COLO668 (cell line): ENCODE measurements at regions not wholly inside any gene's neighbourhood (a gene's known extent, or its start where the extent isn't known, plus 50 kb on each side); places are given as distances from the start of the nearest gene placed in this dataset.
"Not testable (repeated sequence)": the region's sequence is repeated elsewhere in the genome, so short reads cannot be mapped to it uniquely, and the experiment has no call there.

Experiments
- DNase-seq: peaks from one replicate; lab custom pipeline; 2025; ENCODE audit not compliant: unreplicated experiment; lab: John Stamatoyannopoulos, UW

GRCh38 chr6:119442776-119443184 is 93.2 kb upstream of the MAN1A1 start:
- DNase-seq: peak; percentile 40

GRCh38 chr6:119440953-119441352 is 91.4 kb upstream of the MAN1A1 start:
- DNase-seq: no peak

- DNase-seq: no peak
These were observed 87.0 kb upstream of the MAN1A1 start for GRCh38 chr6:119436583-119436982.

GRCh38 chr6:119431799-119432198 is 82.2 kb upstream of the MAN1A1 start:
- no peak for DNase-seq

- no peak for DNase-seq
These were observed 81.2 kb upstream of the MAN1A1 start for GRCh38 chr6:119430805-119431204.

- no peak for DNase-seq
These were observed 79.1 kb upstream of the MAN1A1 start for GRCh38 chr6:119428633-119429032.

- no peak for DNase-seq
These were observed 77.1 kb upstream of the MAN1A1 start for GRCh38 chr6:119426619-119427018.

GRCh38 chr6:119423996-119424395 is 74.4 kb upstream of the MAN1A1 start:
- no peak for DNase-seq

- DNase-seq: not testable (repeated sequence)
These were observed 68.5 kb upstream of the MAN1A1 start for GRCh38 chr6:119418084-119418483.

- no peak for DNase-seq
These were observed 57.6 kb upstream of the MAN1A1 start for GRCh38 chr6:119407156-119407555.

GRCh38 chr6:119405114-119405513 is 55.6 kb upstream of the MAN1A1 start:
- not testable (repeated sequence) for DNase-seq
